T1000 (cell line): ENCODE measurements at regions not wholly inside any gene's neighbourhood (a gene's known extent, or its start where the extent isn't known, plus 50 kb on each side); places are given as distances from the start of the nearest gene placed in this dataset.
"Not testable (repeated sequence)": the region's sequence is repeated elsewhere in the genome, so short reads cannot be mapped to it uniquely, and the experiment has no call there.

ENCODE experiments used
- DNase-seq: peaks from one replicate; lab custom pipeline; 2025; ENCODE audit warnings: mixed read lengths; lab: John Stamatoyannopoulos, UW

DNA sequence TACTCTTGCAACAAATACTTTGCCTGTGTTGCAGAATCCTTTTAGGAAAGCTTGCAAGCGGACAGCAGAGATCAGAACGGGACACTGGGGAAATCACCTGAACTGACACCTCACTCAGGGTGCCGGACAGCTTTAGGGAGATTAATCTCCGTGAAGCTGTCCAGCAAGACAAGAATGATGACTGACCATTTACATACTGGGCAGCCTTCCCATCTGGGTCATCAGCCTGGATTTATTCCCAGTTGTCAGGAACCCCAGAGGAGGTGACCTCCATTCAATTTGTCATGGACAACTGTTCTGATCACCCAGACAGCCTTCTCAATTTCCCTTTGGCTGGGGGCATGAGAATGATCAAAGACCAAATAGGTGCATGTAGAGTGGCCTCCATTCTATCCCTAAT is 93.0 kb upstream of the EGFL6 start:
- DNase-seq = no peak

GRCh38 chrX:13474164-13474516 is 95.3 kb upstream of the EGFL6 start:
- DNase-seq = no peak

DNA sequence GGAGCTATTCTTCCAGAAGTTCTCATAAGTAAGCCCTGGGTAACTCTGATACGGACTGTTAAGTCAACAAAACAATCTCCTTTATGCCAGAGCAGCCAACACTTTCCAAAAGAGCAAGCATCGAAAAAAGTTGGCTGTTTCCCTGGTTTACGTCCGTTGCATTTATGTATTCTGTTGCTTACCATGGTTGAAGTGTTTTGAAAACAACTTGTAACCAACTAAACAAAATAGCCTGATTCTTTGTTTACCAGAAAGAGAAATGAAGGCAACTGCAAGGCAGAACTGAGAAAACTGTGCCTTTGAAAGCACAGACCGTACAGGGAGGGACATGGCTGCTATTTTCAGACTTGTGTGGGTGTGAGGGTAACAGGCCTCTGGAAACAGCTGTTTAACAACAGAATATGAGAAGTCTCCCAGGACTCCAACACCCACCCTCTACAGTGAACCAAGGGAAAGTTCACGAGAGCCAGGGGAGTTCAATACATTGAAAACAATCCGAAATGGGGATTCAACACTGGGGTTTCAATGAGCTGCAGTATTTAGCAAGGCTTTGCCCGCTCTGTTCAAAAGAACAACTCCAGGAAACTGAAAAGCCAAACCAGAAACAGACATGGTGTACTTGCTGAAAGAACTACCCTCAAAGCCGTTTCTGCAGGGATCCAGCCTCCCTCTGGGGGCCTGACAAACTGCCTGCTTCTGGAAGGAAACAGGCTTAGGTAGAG is 95.8 kb upstream of the EGFL6 start:
- DNase-seq = no peak

DNA sequence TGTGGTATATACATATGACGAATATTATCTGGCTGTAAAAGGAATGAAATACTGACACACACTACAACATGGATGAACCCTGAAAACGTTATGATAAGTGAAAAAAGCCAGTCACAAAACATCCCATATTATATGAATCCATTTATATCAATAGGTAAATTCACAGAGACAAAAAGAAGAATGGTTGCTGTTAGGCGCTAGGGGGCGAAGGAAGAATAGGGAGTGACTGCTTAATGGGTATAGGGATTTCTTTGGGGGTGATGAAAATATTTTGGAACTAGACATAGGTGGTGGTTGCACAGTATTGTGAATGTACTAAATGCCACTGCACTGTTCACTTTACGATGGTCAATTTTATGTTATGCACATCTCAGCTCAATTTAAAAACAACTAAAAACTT is 96.4 kb upstream of the EGFL6 start:
- DNase-seq = no peak

- DNase-seq = no peak
These were observed 98.1 kb upstream of the EGFL6 start for GRCh38 chrX:13471269-13471668.

- DNase-seq = no peak
These were observed 98.8 kb upstream of the EGFL6 start for GRCh38 chrX:13470685-13470977.

GRCh38 chrX:13469963-13470684 is 99.3 kb upstream of the EGFL6 start:
- DNase-seq = no peak

GRCh38 chrX:13468096-13468495 is 101.3 kb upstream of the EGFL6 start:
- no peak for DNase-seq

GRCh38 chrX:13467243-13467642 is 102.2 kb upstream of the EGFL6 start:
- no peak for DNase-seq

- no peak for DNase-seq
These were observed 104.7 kb upstream of the EGFL6 start for GRCh38 chrX:13464599-13465275.

- no peak for DNase-seq
These were observed 105.8 kb upstream of the EGFL6 start for GRCh38 chrX:13463608-13464007.

DNA sequence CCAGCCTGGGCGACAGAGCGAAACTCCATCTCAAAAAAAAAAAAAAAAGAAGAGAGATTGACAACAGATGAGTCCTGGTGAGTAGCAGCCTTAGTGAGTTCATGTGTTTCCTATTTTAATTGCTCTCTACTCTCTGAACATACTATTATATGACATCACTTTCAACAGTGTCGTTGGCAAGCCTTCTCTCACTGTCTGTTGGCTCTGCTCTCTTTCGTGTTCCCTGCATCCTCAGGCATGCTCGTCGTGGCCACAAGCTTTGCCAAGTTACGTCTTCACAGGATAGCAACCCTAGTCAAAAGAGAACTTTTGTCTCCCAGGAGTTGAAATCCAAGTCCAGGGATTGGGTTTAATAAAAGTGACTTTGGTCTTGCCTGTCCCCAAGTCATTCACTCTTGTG is 117.1 kb upstream of the EGFL6 start:
- DNase-seq = no peak

- no peak for DNase-seq
These were observed 120.0 kb upstream of the EGFL6 start for GRCh38 chrX:13449441-13449840.

DNA sequence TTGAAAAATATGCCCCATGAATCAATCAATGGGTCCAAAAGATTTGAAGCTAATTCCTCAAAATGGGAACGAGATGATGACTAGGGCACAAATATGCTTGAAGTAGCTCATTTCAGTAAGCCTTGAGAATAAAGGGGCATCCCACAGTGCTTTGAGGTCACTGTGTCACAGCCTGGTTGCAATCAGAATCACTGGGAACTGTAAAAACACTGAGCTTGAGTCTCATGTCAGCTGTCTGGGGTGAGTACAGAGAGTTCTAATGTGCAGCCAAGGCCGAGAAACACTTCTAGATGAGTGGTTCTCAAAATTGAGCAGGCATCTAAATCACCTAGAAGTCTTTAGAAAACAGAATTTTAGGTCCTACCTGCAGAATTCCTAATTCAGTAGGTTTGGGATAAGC is 120.5 kb upstream of the EGFL6 start:
- no peak for DNase-seq

- not testable (repeated sequence) for DNase-seq
These were observed 121.8 kb upstream of the ATXN3L start for GRCh38 chrX:13441608-13442007.

- DNase-seq = no peak
These were observed 120.3 kb upstream of the ATXN3L start for GRCh38 chrX:13440176-13440575.

- DNase-seq = no peak
These were observed 113.4 kb upstream of the ATXN3L start for GRCh38 chrX:13433298-13433605.

DNA sequence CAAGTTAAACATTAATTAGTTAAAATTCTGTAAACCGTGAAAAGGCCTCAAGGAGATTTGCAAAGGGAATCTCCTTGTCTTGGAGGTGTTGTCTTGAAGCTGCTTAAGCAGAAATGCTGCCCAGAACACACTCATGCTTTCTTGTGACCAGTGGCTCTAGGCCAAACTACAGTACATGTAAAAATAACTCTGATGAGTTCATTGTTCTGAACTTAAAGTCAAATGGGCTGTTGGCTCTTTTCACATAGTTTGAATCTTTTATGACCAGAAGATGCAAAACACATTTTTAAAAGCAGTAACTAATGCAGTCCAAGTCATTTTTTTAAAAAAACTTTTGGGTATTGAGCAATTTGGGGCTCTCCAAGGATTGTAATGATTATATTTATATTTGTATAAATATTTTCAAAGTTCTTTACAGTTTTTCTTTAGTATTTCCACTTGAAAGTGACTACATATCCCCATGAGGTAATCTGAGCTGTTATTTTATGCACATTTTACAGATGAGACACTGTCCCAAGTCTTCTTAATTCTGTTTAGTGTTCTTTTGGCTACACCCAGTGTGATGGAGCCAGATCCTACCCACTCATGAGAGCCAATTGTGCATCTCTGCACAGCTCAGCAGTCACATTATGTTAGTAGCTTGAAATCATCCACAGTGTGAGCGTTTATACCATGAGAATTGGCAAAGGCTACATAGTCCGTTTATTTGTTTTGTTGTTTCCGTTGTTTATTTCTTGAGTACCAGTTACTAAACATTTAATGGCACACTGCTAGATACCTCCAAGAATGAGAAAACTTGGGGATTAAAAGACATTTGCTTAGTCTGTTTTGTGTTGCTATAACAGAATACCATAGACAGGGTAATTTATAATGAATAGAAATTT is 112.8 kb upstream of the ATXN3L start:
- no peak for DNase-seq

DNA sequence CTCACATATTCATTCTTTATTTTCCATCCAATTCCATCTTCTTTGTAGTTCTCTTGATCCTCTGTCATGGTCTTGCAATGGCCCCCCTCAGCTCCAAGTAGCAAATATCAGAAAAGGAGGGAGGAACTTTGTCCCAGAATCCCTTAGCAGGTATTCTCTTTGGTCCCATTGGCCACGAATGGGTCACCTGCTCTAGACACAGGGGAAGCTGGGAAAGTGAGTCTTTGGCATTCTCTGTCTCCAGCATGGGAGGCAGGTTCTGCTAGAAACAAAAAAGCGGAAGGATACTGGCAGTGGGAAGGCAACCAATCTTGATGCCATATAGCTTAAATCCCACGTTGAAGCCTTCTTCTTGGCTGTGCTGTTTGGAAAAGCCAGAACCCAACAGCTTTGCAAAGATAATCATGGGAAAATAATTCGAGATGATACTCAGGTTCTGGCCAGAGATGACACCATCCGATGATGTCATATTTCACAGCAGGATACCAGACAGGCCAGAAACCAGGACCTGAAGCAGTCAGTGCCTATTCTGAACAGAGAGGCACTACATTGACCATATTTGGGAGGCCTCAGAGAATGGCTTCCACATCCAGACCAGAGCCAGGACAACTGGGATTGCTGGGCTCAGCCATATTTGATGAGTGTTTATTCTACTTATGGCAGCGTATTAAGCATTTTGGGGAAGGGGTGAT is 110.4 kb upstream of the ATXN3L start:
- DNase-seq = no peak

DNA sequence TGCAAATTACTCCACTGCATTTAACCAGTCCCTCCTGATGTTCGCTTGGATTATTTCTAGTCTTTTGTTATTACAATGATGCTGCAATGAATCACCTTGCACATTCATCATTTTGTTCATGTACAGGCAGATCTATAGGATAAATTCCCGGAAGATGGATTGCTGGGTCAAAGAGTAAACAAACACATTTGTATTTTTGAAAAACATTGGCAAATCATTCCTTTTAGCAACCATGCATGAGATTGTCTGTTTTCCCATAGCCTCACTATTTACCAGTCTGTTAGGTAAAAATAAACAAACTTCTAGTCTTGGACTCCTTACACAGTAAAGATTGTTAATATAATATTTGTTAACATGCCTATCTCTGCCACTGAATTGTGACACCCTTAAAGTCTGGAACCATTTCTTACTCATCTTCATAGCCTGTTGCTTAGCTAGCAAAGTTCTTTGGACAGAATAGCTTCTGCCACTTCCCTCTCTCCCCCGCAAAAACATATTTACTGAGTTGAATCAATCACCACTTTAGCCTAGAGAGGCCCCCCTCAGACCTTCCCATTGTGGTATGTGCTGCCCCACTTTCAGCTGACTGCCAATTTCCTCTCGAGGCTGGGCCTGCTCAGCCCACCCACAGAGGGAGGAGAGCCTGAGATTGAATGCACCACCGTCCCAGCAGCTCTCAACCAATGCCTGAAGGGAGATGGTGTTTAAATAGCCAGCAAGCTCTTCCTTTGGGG is 108.4 kb upstream of the ATXN3L start:
- DNase-seq = no peak

DNA sequence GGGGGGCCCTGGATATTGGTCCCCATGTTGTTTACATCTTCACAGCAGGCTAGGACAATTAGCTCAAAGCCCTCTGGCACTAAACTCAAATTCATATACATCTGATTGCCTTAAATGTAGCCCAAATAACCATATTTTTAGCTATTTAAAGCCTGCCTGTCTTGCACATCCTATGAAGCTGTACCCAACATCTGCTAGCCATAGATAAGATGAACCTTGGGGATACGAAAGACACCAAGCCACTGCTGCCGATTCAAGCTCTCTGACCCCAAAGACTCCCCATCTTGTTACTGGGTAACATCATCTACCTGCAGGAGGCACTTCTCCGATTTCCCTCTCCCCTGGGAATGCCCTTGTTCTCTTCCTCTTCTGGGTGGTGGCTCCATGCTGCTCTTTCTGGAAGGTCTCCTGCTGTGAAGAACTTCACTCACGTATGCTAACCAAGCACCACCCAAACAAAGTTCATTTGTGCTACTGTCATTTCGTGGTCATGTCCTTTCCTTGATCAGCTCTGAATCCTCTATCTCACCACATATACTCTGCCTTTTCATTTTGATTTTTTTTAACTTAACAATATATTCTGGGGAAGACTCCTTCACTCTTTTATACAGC is 107.7 kb upstream of the ATXN3L start:
- DNase-seq = no peak
